ENCODE measurements at regions not wholly inside any gene's neighbourhood (a gene's known extent, or its start where the extent isn't known, plus 50 kb on each side); places are given as distances from the start of the nearest gene placed in this dataset.

GRCh38 chr11:101336858-101337257 is 207.2 kb upstream of the PGR start:
- Histone ChIP-seq H3K4me1 (ENCODE audit: insufficient read depth) (no peaks in the 10 kb centered on the region), H3K27ac (no peak overlapping the region), H3K9me3 (no peaks in the 10 kb centered on the region), H3K27me3 (no peaks in the 10 kb centered on the region), H3K36me3 (no peaks in the 10 kb centered on the region), H3K4me3 (no peak overlapping the region)
- intact Hi-C loops (cut with DNase I): no loop called here
- no peak for DNase-seq
- TF ChIP-seq POLR2A (IDR thresholded peaks at IDR 0.05): no peak
- no peak for TF ChIP-seq EP300 (IDR thresholded peaks at IDR 0.05)
- TF ChIP-seq CTCF (IDR thresholded peaks at IDR 0.05): no peak
- 44 to 68% (median 54%) methylated on average over 4 of the region's 4 CpGs for WGBS, 3 donors

- TF ChIP-seq POLR2A (IDR thresholded peaks at IDR 0.05) (no peak), CTCF (IDR thresholded peaks at IDR 0.05) (no peak), EP300 (IDR thresholded peaks at IDR 0.05) (no peak)
- Histone ChIP-seq H3K27ac (no peak overlapping the region), H3K36me3 (no peaks in the 10 kb centered on the region), H3K9me3 (no peaks in the 10 kb centered on the region), H3K4me3 (no peak overlapping the region), H3K27me3 (no peaks in the 10 kb centered on the region), H3K4me1 (ENCODE audit: insufficient read depth) (no peaks in the 10 kb centered on the region)
- DNase-seq: no peak
- WGBS, 3 donors: 73 to 96% (median 79%) methylated on average over 3 of the region's 3 CpGs
- intact Hi-C loops (cut with DNase I): no loop called here
Measured at GRCh38 chr11:101336155-101336554, 206.5 kb upstream of the PGR start.

GRCh38 chr11:101334581-101334980 is 205.0 kb upstream of the PGR start:
- Histone ChIP-seq H3K27ac (no peak overlapping the region), H3K27me3 (no peaks in the 10 kb centered on the region), H3K4me3 (no peak overlapping the region), H3K36me3 (no peaks in the 10 kb centered on the region), H3K9me3 (no peaks in the 10 kb centered on the region), H3K4me1 (ENCODE audit: insufficient read depth) (no peaks in the 10 kb centered on the region)
- DNase-seq: no peak
- TF ChIP-seq EP300 (IDR thresholded peaks at IDR 0.05) (no peak), POLR2A (IDR thresholded peaks at IDR 0.05) (no peak), CTCF (IDR thresholded peaks at IDR 0.05) (no peak)
- 95 to 99% (median 96%) methylated on average over 1 of the region's 1 CpG for WGBS, 3 donors
- intact Hi-C loops (cut with DNase I): no loop called here

- intact Hi-C loops (cut with DNase I): no loop called here
- 68 to 71% (median 70%) methylated on average over 4 of the region's 4 CpGs for WGBS, 3 donors
- Histone ChIP-seq H3K27me3 (no peaks in the 10 kb centered on the region), H3K9me3 (no peaks in the 10 kb centered on the region), H3K4me3 (no peak overlapping the region), H3K4me1 (ENCODE audit: insufficient read depth) (no peaks in the 10 kb centered on the region), H3K36me3 (no peaks in the 10 kb centered on the region), H3K27ac (no peak overlapping the region)
- no peak for DNase-seq
- no peak for TF ChIP-seq EP300 (IDR thresholded peaks at IDR 0.05)
- TF ChIP-seq POLR2A (IDR thresholded peaks at IDR 0.05): no peak
- TF ChIP-seq CTCF (IDR thresholded peaks at IDR 0.05): no peak
Measured at GRCh38 chr11:101331411-101331810, 201.8 kb upstream of the PGR start.

- WGBS, 3 donors: 89 to 91% (median 90%) methylated on average over 3 of the region's 3 CpGs
- H3K4me3 ChIP-seq: no peak overlapping the region
- intact Hi-C loops (cut with DNase I): no loop called here
- no peaks in the 10 kb centered on the region for H3K4me1 ChIP-seq (ENCODE audit: insufficient read depth)
- no peak overlapping the region for H3K27ac ChIP-seq
- H3K36me3 ChIP-seq: no peaks in the 10 kb centered on the region
- TF ChIP-seq POLR2A (IDR thresholded peaks at IDR 0.05) (no peak), CTCF (IDR thresholded peaks at IDR 0.05) (no peak), EP300 (IDR thresholded peaks at IDR 0.05) (no peak)
- no peaks in the 10 kb centered on the region for H3K9me3 ChIP-seq
- no peak for DNase-seq
- no peaks in the 10 kb centered on the region for H3K27me3 ChIP-seq
Measured at GRCh38 chr11:101327908-101328307, 198.3 kb upstream of the PGR start.

Data from ovary (tissue), 7 donors.